Testis (tissue), 2 donors: ENCODE measurements at regions not wholly inside any gene's neighbourhood (a gene's known extent, or its start where the extent isn't known, plus 50 kb on each side); places are given as distances from the start of the nearest gene placed in this dataset.

Experiments
- DNase-seq: peaks from one replicate; pipeline ENCODE4 v3.0.0-alpha.2; 2019
- H3K27ac ChIP-seq, 2 donors: fragments of 200-600 bp; sonication (generic); one replicate each; pipeline ENCODE4 v1.5.1; 2019
- H3K27me3 ChIP-seq: fragments of 200-600 bp; sonication (generic); one replicate; pipeline ENCODE4 v1.5.1; 2019
- H3K36me3 ChIP-seq: fragments of 200-600 bp; sonication (generic); one replicate; pipeline ENCODE4 v1.5.1; 2017; ENCODE audit warnings: low read depth; ENCODE audit errors: missing control alignments
- H3K4me1 ChIP-seq: fragments of 200-600 bp; sonication (generic); one replicate; pipeline ENCODE4 v1.5.1; 2019
- H3K4me3 ChIP-seq, 2 donors: fragments of 200-600 bp; sonication (generic); one replicate each; pipeline ENCODE4 v1.5.1; 2017 to 2019
- H3K9me3 ChIP-seq: fragments of 200-600 bp; sonication (generic); one replicate; pipeline ENCODE4 v1.5.1; 2017
- POLR2A ChIP-seq: fragments of 450-650 bp; IDR thresholded peaks from one replicate; pipeline ENCODE4 v1.6.1; 2017; ENCODE audit warnings: antibody characterized with exemption, mild to moderate bottlenecking, moderate library complexity
- WGBS, 2 donors: methylation state at CpG; one replicate each; pipeline ENCODE4 v1.1.5; 2018; 5-methylcytosine and 5-hydroxymethylcytosine counted together
- intact Hi-C: fragments of 100-400 bp; cut with DNase I; formaldehyde crosslinking; loops from one replicate; pipeline ENCODE4 v1.15.1; 2023; ENCODE audit warnings: low total_unique reads
- TF ChIP-seq, protein P1 (sequence below), 3 experiments: fragments of 450-650 bp in 2 of 3; fragments of 200-600 bp in 1 of 3; sonication (generic) in 1 of 3; IDR thresholded peaks; one replicate each; pipeline ENCODE4 v1.5.1; 2016 to 2019; ENCODE audit warnings: antibody characterized with exemption in 3 of 3, mild to moderate bottlenecking in 2 of 3, moderate library complexity in 1 of 3

DNA sequence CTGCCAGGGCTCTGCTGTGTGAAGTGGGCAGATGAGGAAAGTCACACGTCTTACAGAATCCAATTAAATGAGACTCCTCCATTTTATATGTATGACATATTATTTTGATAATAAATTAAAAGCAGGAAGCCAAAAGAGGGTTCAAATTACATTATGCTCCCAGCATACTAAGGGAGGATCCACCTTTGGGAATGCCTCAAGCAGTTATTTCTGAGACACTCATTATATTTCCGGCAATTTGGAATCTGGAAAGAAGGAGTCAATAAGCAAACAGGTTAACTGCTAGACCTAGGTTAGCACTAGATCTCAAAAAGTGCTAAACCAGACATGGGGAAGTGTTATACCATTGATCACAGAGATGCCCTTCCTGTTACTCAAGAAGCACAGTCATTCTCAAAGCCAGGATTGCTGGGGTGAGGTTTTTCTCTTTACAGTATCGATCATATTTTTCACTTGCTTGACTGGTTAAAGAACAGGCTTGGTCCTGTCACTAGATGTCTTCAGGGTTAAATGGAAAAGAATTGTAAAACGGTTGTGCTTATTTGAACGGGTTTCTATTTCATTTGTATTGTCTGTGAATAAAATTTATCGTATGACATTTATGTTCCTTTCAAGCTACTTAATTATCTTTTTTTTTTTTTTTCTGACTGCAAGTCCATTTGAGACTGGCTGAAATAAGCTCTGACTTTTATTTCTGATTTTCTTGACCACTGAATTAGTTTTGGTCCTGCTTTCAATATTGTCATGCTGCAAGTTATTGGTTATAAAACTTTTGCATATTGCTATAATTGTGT lies 523.2 kb downstream of the KLF12 start:
- Histone ChIP-seq H3K27ac (no peak overlapping the region), H3K27me3 (no peaks in the 10 kb centered on the region), H3K4me1 (no peaks in the 10 kb centered on the region), H3K4me3 (no peak overlapping the region), H3K9me3 (no peaks in the 10 kb centered on the region), H3K36me3 (no peaks in the 10 kb centered on the region)
- no peak for DNase-seq
- intact Hi-C loops: no loop called here
- TF ChIP-seq, protein P1, sequence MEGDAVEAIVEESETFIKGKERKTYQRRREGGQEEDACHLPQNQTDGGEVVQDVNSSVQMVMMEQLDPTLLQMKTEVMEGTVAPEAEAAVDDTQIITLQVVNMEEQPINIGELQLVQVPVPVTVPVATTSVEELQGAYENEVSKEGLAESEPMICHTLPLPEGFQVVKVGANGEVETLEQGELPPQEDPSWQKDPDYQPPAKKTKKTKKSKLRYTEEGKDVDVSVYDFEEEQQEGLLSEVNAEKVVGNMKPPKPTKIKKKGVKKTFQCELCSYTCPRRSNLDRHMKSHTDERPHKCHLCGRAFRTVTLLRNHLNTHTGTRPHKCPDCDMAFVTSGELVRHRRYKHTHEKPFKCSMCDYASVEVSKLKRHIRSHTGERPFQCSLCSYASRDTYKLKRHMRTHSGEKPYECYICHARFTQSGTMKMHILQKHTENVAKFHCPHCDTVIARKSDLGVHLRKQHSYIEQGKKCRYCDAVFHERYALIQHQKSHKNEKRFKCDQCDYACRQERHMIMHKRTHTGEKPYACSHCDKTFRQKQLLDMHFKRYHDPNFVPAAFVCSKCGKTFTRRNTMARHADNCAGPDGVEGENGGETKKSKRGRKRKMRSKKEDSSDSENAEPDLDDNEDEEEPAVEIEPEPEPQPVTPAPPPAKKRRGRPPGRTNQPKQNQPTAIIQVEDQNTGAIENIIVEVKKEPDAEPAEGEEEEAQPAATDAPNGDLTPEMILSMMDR (IDR thresholded peaks at IDR 0.05): no peak
- TF ChIP-seq POLR2A: no peak
- 72 to 77% methylated on average over 6 of the region's 6 CpGs for WGBS, 2 donors

DNA sequence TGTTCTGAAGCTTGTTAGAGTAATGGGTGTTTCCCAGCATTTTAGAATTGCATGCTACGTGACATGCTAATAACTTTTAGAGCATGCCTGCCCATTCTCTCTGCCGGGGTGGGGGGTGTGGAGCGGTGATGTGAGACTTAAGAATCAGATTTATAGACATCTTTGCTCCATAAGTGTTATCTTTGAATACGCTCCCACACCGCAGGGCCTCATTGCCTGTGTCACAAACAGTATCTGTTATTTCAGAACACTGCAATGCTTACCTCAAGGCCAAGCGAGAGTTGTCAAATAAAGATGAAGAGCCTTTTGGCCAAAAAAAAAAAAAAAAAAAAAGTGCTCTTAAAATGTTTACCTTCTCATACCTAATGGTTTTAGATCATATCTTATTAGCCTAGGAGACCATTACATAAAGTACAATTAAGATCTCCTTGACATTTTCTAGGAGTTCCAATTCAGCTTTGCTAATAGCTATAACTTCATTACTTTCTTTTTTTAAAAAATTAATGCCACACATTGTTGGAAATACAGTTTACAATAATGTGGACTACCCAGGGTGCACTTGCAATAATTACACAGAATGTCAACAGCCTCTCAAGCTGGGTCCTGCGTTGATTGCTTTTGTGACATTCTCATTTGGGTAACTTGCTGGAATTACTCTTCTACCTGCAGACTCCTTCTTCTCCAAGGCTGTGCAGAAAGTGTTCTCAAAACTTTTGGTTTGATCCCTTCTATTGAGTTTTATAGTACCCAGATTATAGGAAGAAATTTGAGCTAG lies 525.3 kb downstream of the KLF12 start:
- H3K27ac ChIP-seq: no peak overlapping the region
- H3K27me3 ChIP-seq: no peaks in the 10 kb centered on the region
- DNase-seq: no peak
- TF ChIP-seq, protein P1 (IDR thresholded peaks at IDR 0.05): no peak
- TF ChIP-seq POLR2A: no peak
- H3K9me3 ChIP-seq: no peaks in the 10 kb centered on the region
- H3K4me3 ChIP-seq: no peak overlapping the region
- 62 to 67% methylated on average over 7 of the region's 7 CpGs for WGBS, 2 donors
- H3K36me3 ChIP-seq: no peaks in the 10 kb centered on the region
- H3K4me1 ChIP-seq: no peaks in the 10 kb centered on the region
- intact Hi-C loops: no loop called here

DNA sequence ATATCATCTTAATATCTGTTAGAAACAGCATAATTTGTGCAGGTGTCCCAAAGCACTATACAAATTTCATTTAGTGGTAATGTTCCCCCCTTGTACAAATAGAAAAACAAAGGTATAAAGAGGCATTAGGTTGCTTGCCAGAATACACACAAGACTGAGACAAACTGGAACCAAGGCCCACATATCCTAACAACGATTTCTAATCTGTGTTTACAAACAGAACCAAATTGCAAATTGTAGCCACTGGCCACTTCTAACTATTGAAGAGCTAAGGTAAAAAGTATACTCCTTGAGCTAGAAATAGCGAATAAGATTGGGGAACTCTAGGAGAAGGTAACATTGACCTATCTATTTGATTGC lies 526.1 kb downstream of the KLF12 start:
- WGBS, 2 donors: 39 to 64% methylated on average over 2 of the region's 2 CpGs
- H3K27ac ChIP-seq: no peak overlapping the region

DNA sequence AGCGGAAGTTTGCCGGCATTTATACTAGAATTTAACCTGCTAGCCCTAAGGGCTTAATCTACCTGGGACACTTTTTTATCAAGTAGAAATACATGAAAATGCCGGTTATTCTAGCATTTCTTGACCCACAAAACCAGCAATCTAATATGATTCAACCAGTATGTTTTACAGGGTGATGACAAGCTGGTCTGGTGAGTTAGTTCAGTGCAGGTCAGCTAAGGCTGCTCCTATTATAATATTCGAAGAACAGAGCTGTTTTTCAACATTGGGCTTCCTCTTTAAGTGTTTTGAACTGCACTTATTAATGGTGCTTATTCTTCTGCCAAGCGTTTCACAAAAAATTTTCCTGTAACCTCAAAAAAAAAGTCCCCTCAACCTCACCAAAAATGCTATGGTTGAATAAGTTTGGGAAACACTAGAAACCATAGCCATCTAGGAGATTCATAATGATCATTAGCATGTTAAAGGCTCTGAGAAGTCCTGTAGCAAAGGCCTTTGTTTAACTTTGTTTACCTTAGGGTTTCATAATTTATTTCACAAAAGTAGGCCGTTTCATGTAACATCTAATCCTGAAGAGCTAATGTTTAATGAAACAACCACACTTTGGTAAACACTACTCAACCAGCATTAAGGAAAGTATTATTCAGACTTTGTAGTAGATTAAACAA lies 526.6 kb downstream of the KLF12 start:
- Histone ChIP-seq H3K36me3 (no peaks in the 10 kb centered on the region), H3K9me3 (no peaks in the 10 kb centered on the region), H3K4me3 (no peak overlapping the region), H3K27me3 (no peaks in the 10 kb centered on the region), H3K4me1 (no peaks in the 10 kb centered on the region), H3K27ac (no peak overlapping the region)
- no peak for TF ChIP-seq POLR2A
- TF ChIP-seq, protein P1 (IDR thresholded peaks at IDR 0.05): no peak
- 75 to 81% methylated on average over 6 of the region's 6 CpGs for WGBS, 2 donors
- intact Hi-C loops: no loop called here
- DNase-seq: no peak

More for the DNA sequence above, 526.1 kb downstream of the KLF12 start:
- DNase-seq: no peak
- intact Hi-C loops: no loop called here
- H3K4me1 ChIP-seq: no peaks in the 10 kb centered on the region
- H3K9me3 ChIP-seq: no peaks in the 10 kb centered on the region
- no peak overlapping the region for H3K4me3 ChIP-seq
- no peaks in the 10 kb centered on the region for H3K36me3 ChIP-seq
- H3K27me3 ChIP-seq: no peaks in the 10 kb centered on the region
- no peak for TF ChIP-seq POLR2A
- TF ChIP-seq, protein P1 (IDR thresholded peaks at IDR 0.05): no peak
